ENCODE measurements at regions not wholly inside any gene's neighbourhood (a gene's known extent, or its start where the extent isn't known, plus 50 kb on each side); places are given as distances from the start of the nearest gene placed in this dataset.

DNA sequence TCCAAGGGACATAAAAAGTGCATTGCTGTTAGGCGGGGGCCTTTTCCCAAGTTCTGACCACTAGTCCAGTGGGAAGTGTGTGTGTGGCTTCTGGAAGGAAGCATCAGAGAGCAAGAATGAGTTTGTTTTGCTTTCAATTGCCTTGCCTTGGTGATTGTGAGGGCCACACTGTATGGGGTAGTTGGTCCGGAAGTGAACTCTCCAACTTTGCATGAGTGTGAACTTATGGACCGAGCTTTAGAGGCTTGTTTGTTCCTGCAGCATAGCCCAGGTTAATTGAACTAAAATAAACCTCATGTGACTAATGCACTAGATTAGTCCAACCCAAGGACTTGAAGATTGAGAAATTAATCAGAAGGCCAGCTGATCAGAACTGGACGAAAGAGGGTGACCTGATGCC, 171.7 kb downstream of the NR2F2 start:
- TF ChIP-seq, protein P1, sequence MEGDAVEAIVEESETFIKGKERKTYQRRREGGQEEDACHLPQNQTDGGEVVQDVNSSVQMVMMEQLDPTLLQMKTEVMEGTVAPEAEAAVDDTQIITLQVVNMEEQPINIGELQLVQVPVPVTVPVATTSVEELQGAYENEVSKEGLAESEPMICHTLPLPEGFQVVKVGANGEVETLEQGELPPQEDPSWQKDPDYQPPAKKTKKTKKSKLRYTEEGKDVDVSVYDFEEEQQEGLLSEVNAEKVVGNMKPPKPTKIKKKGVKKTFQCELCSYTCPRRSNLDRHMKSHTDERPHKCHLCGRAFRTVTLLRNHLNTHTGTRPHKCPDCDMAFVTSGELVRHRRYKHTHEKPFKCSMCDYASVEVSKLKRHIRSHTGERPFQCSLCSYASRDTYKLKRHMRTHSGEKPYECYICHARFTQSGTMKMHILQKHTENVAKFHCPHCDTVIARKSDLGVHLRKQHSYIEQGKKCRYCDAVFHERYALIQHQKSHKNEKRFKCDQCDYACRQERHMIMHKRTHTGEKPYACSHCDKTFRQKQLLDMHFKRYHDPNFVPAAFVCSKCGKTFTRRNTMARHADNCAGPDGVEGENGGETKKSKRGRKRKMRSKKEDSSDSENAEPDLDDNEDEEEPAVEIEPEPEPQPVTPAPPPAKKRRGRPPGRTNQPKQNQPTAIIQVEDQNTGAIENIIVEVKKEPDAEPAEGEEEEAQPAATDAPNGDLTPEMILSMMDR (IDR thresholded peaks at IDR 0.05; ENCODE audit: extremely low read depth in 1 of 2, insufficient read depth in 1 of 2, low read depth in 1 of 2, low read length in 2 of 2): no peak
- no peak for TF ChIP-seq POLR2AphosphoS5 (IDR thresholded peaks at IDR 0.05; ENCODE audit: insufficient read depth, low read depth, low read length)
- TF ChIP-seq MYC (IDR thresholded peaks at IDR 0.05; ENCODE audit: low read depth, low read length): no peak
- TF ChIP-seq, protein P2, sequence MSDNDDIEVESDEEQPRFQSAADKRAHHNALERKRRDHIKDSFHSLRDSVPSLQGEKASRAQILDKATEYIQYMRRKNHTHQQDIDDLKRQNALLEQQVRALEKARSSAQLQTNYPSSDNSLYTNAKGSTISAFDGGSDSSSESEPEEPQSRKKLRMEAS (IDR thresholded peaks at IDR 0.05; ENCODE audit: insufficient read depth, insufficient read length): no peak

Measured in endothelial cell of umbilical vein (primary cell).